ENCODE measurements at regions not wholly inside any gene's neighbourhood (a gene's known extent, or its start where the extent isn't known, plus 50 kb on each side); places are given as distances from the start of the nearest gene placed in this dataset.

GRCh38 chr10:107434201-107434600 is 269.7 kb upstream of the SORCS1 start:
- H3K4me1 ChIP-seq (ENCODE audit: control extremely low read depth in 1 of 4, control insufficient read depth in 4 of 4, insufficient read depth in 4 of 4, low read length in 3 of 4), result no peaks in the 10 kb centered on the region
- POLR2A ChIA-PET, result no interaction called here

GRCh38 chr10:107433605-107434004 is 269.1 kb upstream of the SORCS1 start:
- CTCF ChIA-PET, result no interaction called here
- no peaks in the 10 kb centered on the region for H3K27me3 ChIP-seq (replicated peaks in 2 of 5; ENCODE audit: control insufficient read depth in 4 of 5, insufficient read depth in 5 of 5, low read length in 4 of 5)
- H3K36me3 ChIP-seq (ENCODE audit: control insufficient read depth in 4 of 4, insufficient read depth in 4 of 4, low read length in 3 of 4), result no peaks in the 10 kb centered on the region
- whole genome bisulfite sequencing (ENCODE audit: insufficient coverage), result 100% methylated on average over 1 of the region's 3 CpGs
- POLR2A ChIA-PET, result no interaction called here
- no peak overlapping the region for H3K27ac ChIP-seq (ENCODE audit: insufficient read depth in 1 of 2, low read depth in 1 of 2, low read length in 2 of 2, poor library complexity in 1 of 2, severe bottlenecking in 2 of 2)
- H3K9me3 ChIP-seq (ENCODE audit: control extremely low read depth in 1 of 5, control insufficient read depth in 4 of 5, insufficient read depth in 2 of 5, low read depth in 1 of 5, low read length in 4 of 5), result no peaks in the 10 kb centered on the region
- no peaks in the 10 kb centered on the region for H3K4me1 ChIP-seq (ENCODE audit: control extremely low read depth in 1 of 4, control insufficient read depth in 4 of 4, insufficient read depth in 4 of 4, low read length in 3 of 4)
- DNase-seq, result no peak
- H3K4me3 ChIP-seq (ENCODE audit: control insufficient read depth in 1 of 7, extremely low read depth in 1 of 7, insufficient read depth in 4 of 7, low read depth in 2 of 7, low read length in 6 of 7), result no peak overlapping the region

More at GRCh38 chr10:107434201-107434600, 269.7 kb upstream of the SORCS1 start:
- Histone ChIP-seq H3K27ac (ENCODE audit: insufficient read depth in 1 of 2, low read depth in 1 of 2, low read length in 2 of 2, poor library complexity in 1 of 2, severe bottlenecking in 2 of 2) (no peak overlapping the region), H3K9me3 (ENCODE audit: control extremely low read depth in 1 of 5, control insufficient read depth in 4 of 5, insufficient read depth in 2 of 5, low read depth in 1 of 5, low read length in 4 of 5) (no peaks in the 10 kb centered on the region), H3K36me3 (ENCODE audit: control insufficient read depth in 4 of 4, insufficient read depth in 4 of 4, low read length in 3 of 4) (no peaks in the 10 kb centered on the region), H3K27me3 (replicated peaks in 2 of 5; ENCODE audit: control insufficient read depth in 4 of 5, insufficient read depth in 5 of 5, low read length in 4 of 5) (no peaks in the 10 kb centered on the region), H3K4me3 (ENCODE audit: control insufficient read depth in 1 of 7, extremely low read depth in 1 of 7, insufficient read depth in 4 of 7, low read depth in 2 of 7, low read length in 6 of 7) (no peak overlapping the region)
- CTCF ChIA-PET, result no interaction called here
- no CpG with 5 or more reads among the region's 1 CpG for WGBS (ENCODE audit: insufficient coverage)
- no peak for DNase-seq

DNA sequence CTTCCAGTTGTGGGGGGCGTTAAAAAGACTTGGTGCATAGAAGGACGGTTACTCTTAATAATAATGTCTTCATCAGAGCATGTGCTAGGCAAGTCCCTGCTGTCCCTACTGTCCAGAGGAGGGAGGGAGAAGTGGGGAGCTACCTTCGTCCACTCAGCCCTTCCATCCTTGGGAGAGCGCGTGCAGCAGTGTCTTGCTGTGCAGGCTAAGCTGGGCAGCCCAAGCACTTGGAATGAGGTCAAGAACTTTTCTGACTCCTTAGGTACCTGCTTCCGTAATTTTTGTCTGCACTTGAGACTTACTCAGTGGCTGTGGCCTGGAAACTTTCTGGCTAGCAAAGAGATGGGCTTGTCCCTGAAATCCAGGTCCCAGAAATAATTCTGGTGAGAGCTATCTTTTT is 265.9 kb upstream of the SORCS1 start:
- H3K27ac ChIP-seq (ENCODE audit: insufficient read depth in 1 of 2, low read depth in 1 of 2, low read length in 2 of 2, poor library complexity in 1 of 2, severe bottlenecking in 2 of 2), result no peak overlapping the region
- WGBS (ENCODE audit: insufficient coverage), result 96% methylated on average over 5 of the region's 6 CpGs
- ChIA-PET POLR2A (no interaction called here), CTCF (interaction anchor here (0.7 kb wide), 1 partner anchor 738 kb away, joined by 3 read pairs; no protein-coding TSS in a partner anchor)
- H3K36me3 ChIP-seq (ENCODE audit: control insufficient read depth in 4 of 4, insufficient read depth in 4 of 4, low read length in 3 of 4), result no peaks in the 10 kb centered on the region
- no peaks in the 10 kb centered on the region for H3K4me1 ChIP-seq (ENCODE audit: control extremely low read depth in 1 of 4, control insufficient read depth in 4 of 4, insufficient read depth in 4 of 4, low read length in 3 of 4)
- DNase-seq, result no peak
- H3K4me3 ChIP-seq (ENCODE audit: control insufficient read depth in 1 of 7, extremely low read depth in 1 of 7, insufficient read depth in 4 of 7, low read depth in 2 of 7, low read length in 6 of 7), result no peak overlapping the region
- H3K27me3 ChIP-seq (replicated peaks in 2 of 5; ENCODE audit: control insufficient read depth in 4 of 5, insufficient read depth in 5 of 5, low read length in 4 of 5), result no peaks in the 10 kb centered on the region
- no peaks in the 10 kb centered on the region for H3K9me3 ChIP-seq (ENCODE audit: control extremely low read depth in 1 of 5, control insufficient read depth in 4 of 5, insufficient read depth in 2 of 5, low read depth in 1 of 5, low read length in 4 of 5)

GRCh38 chr10:107427016-107427415 is 262.5 kb upstream of the SORCS1 start:
- H3K36me3 ChIP-seq (ENCODE audit: control insufficient read depth in 4 of 4, insufficient read depth in 4 of 4, low read length in 3 of 4), result no peaks in the 10 kb centered on the region
- ChIA-PET POLR2A (no interaction called here), CTCF (no interaction called here)
- no peaks in the 10 kb centered on the region for H3K27me3 ChIP-seq (replicated peaks in 2 of 5; ENCODE audit: control insufficient read depth in 4 of 5, insufficient read depth in 5 of 5, low read length in 4 of 5)
- no peak for DNase-seq
- no peak overlapping the region for H3K4me3 ChIP-seq (ENCODE audit: control insufficient read depth in 1 of 7, extremely low read depth in 1 of 7, insufficient read depth in 4 of 7, low read depth in 2 of 7, low read length in 6 of 7)
- WGBS (ENCODE audit: insufficient coverage), result 83% methylated on average over 1 of the region's 5 CpGs
- H3K4me1 ChIP-seq (ENCODE audit: control extremely low read depth in 1 of 4, control insufficient read depth in 4 of 4, insufficient read depth in 4 of 4, low read length in 3 of 4), result no peaks in the 10 kb centered on the region
- H3K9me3 ChIP-seq (ENCODE audit: control extremely low read depth in 1 of 5, control insufficient read depth in 4 of 5, insufficient read depth in 2 of 5, low read depth in 1 of 5, low read length in 4 of 5), result peaks cover 0 to 1% (median 0%) of the 10 kb centered on the region in 5 experiments
- no peak overlapping the region for H3K27ac ChIP-seq (ENCODE audit: insufficient read depth in 1 of 2, low read depth in 1 of 2, low read length in 2 of 2, poor library complexity in 1 of 2, severe bottlenecking in 2 of 2)

DNA sequence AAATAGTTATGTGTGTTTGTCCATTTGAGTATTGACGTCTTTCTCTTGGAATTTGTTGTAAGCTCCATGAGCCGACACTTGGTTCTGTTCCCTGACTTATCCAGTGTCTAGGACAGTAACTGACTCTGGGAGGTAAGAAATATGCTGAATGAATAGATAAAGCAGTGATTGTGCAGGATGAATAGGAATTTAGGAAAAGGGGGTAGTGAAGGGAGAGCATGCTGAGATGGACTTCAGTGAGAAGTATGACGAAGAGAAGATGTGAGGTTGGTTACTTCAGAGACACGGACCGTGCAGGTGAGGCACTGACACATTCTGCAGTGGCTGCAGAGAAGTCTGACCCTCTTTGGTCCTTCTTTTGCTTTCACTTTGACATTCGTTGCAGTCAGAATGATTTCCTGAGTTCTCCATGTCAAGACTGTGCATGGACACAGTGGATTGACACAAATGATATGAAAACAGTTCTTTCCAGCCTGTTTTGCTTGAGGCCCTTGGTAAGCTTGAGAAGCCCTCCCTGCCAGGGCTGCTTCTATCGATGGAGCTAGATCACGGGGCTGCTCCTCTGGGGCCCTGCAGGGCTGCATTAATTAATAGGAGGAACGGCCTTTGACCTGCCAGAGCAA is 261.5 kb upstream of the SORCS1 start:
- Histone ChIP-seq H3K9me3 (ENCODE audit: control extremely low read depth in 1 of 5, control insufficient read depth in 4 of 5, insufficient read depth in 2 of 5, low read depth in 1 of 5, low read length in 4 of 5) (peaks cover 0 to 1% (median 0%) of the 10 kb centered on the region in 5 experiments), H3K27ac (ENCODE audit: insufficient read depth in 1 of 2, low read depth in 1 of 2, low read length in 2 of 2, poor library complexity in 1 of 2, severe bottlenecking in 2 of 2) (no peak overlapping the region), H3K4me1 (ENCODE audit: control extremely low read depth in 1 of 4, control insufficient read depth in 4 of 4, insufficient read depth in 4 of 4, low read length in 3 of 4) (no peaks in the 10 kb centered on the region), H3K36me3 (ENCODE audit: control insufficient read depth in 4 of 4, insufficient read depth in 4 of 4, low read length in 3 of 4) (no peaks in the 10 kb centered on the region), H3K27me3 (replicated peaks in 2 of 5; ENCODE audit: control insufficient read depth in 4 of 5, insufficient read depth in 5 of 5, low read length in 4 of 5) (no peaks in the 10 kb centered on the region), H3K4me3 (ENCODE audit: control insufficient read depth in 1 of 7, extremely low read depth in 1 of 7, insufficient read depth in 4 of 7, low read depth in 2 of 7, low read length in 6 of 7) (no peak overlapping the region)
- ChIA-PET POLR2A (no interaction called here), CTCF (no interaction called here)
- DNase-seq, result no peak
- 72% methylated on average over 7 of the region's 9 CpGs for WGBS (ENCODE audit: insufficient coverage)

- DNase-seq, result no peak
- no peaks in the 10 kb centered on the region for H3K27me3 ChIP-seq (replicated peaks in 2 of 5; ENCODE audit: control insufficient read depth in 4 of 5, insufficient read depth in 5 of 5, low read length in 4 of 5)
- no peak overlapping the region for H3K27ac ChIP-seq (ENCODE audit: insufficient read depth in 1 of 2, low read depth in 1 of 2, low read length in 2 of 2, poor library complexity in 1 of 2, severe bottlenecking in 2 of 2)
- WGBS (ENCODE audit: insufficient coverage), result 94% methylated on average over 3 of the region's 5 CpGs
- no peaks in the 10 kb centered on the region for H3K36me3 ChIP-seq (ENCODE audit: control insufficient read depth in 4 of 4, insufficient read depth in 4 of 4, low read length in 3 of 4)
- H3K4me1 ChIP-seq (ENCODE audit: control extremely low read depth in 1 of 4, control insufficient read depth in 4 of 4, insufficient read depth in 4 of 4, low read length in 3 of 4), result no peaks in the 10 kb centered on the region
- ChIA-PET CTCF (no interaction called here), POLR2A (no interaction called here)
- peaks cover 0 to 1% (median 0%) of the 10 kb centered on the region in 5 experiments for H3K9me3 ChIP-seq (ENCODE audit: control extremely low read depth in 1 of 5, control insufficient read depth in 4 of 5, insufficient read depth in 2 of 5, low read depth in 1 of 5, low read length in 4 of 5)
- H3K4me3 ChIP-seq (ENCODE audit: control insufficient read depth in 1 of 7, extremely low read depth in 1 of 7, insufficient read depth in 4 of 7, low read depth in 2 of 7, low read length in 6 of 7), result no peak overlapping the region
Observed at GRCh38 chr10:107424628-107425027, 260.1 kb upstream of the SORCS1 start.

- ChIA-PET CTCF (no interaction called here), POLR2A (no interaction called here)
- Histone ChIP-seq H3K4me3 (ENCODE audit: control insufficient read depth in 1 of 7, extremely low read depth in 1 of 7, insufficient read depth in 4 of 7, low read depth in 2 of 7, low read length in 6 of 7) (no peak overlapping the region), H3K27ac (ENCODE audit: insufficient read depth in 1 of 2, low read depth in 1 of 2, low read length in 2 of 2, poor library complexity in 1 of 2, severe bottlenecking in 2 of 2) (no peak overlapping the region), H3K27me3 (replicated peaks in 2 of 5; ENCODE audit: control insufficient read depth in 4 of 5, insufficient read depth in 5 of 5, low read length in 4 of 5) (no peaks in the 10 kb centered on the region), H3K9me3 (ENCODE audit: control extremely low read depth in 1 of 5, control insufficient read depth in 4 of 5, insufficient read depth in 2 of 5, low read depth in 1 of 5, low read length in 4 of 5) (peaks cover 0 to 1% (median 0%) of the 10 kb centered on the region in 5 experiments), H3K4me1 (ENCODE audit: control extremely low read depth in 1 of 4, control insufficient read depth in 4 of 4, insufficient read depth in 4 of 4, low read length in 3 of 4) (no peaks in the 10 kb centered on the region), H3K36me3 (ENCODE audit: control insufficient read depth in 4 of 4, insufficient read depth in 4 of 4, low read length in 3 of 4) (no peaks in the 10 kb centered on the region)
- DNase-seq, result no peak
- WGBS (ENCODE audit: insufficient coverage), result 95% methylated on average over 2 of the region's 3 CpGs
Observed at GRCh38 chr10:107423903-107424302, 259.4 kb upstream of the SORCS1 start.

All from common myeloid progenitor, CD34-positive (primary cell).